NCI-H345 (cell line): ENCODE measurements at regions not wholly inside any gene's neighbourhood (a gene's known extent, or its start where the extent isn't known, plus 50 kb on each side); places are given as distances from the start of the nearest gene placed in this dataset.
A peak's percentile ranks its signal among the peaks of the same experiment; 100 is the strongest.

Experiments used
- DNase-seq: peaks from one replicate; lab custom pipeline; 2025; lab: John Stamatoyannopoulos, UW

GRCh38 chr2:147068071-147068470 is 776.8 kb upstream of the ACVR2A start:
- DNase-seq = no peak

GRCh38 chr2:147067136-147067535 is 777.7 kb upstream of the ACVR2A start:
- no peak for DNase-seq

DNA sequence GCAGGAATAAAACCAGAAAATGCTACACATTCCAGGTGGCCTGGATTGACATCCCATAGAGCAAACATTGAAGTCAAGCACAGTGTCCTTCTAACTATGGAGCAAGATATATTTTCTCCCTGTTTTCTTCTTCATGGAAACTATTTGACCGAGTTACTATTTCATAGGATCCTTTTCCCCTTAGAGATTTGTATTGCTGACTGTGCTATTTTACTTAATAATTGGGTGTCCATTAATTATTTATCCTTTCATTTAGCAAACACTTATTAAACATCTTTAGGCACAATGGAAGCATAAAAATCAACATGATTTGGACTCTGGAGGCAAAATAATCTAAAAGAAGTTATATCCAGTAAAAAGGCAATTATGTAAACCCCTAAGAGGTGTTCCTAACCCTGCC is 782.8 kb upstream of the ACVR2A start:
- no peak for DNase-seq

- DNase-seq = no peak
These were observed 783.6 kb upstream of the ACVR2A start for GRCh38 chr2:147061269-147061668.

DNA sequence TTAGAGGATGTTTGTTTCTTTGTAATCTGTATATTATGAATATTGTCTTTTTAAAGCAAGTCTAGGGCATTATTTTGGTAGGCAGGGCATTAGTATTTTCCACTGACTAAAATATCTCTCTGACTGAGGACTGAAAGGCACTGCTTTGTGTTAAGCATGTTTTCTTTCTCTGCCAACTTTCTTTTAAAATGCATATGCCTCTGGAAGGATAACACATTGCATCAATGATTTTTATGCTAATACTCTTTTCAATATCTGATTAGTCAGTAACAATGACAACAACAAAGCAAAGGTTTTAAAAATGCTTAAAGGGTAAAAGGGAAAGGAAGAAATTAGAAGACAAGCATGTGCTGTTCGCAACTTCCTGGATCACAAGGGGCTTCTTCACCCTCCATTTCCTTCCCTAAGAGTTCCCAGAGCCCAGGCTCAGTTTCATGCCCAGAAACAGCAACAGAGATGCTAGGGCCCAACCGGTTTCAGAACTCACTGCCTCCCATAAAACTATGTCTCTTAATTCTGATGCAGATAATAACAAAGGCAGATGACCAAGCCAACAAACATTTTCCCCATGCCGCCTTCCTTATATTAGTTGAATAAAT is 786.8 kb upstream of the ACVR2A start:
- DNase-seq = no peak

DNA sequence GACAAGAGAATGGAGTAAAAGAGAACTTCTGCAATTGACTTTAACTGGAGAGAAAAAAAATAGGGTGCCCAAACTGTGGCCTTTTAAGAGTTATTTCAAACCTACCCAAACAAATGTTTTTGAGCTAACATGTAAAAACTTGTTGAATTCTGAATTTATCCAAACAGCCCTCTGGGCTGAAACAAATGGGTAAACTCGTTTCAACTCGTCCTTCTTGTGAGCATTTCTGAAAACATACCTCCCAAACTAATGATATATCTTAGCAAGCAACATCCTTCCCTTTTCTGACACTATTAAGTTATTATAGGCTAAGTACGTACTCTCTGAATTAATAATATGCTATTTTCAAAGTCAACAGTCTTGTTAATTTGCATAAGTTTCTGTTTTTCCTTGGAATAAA is 793.0 kb upstream of the ACVR2A start:
- DNase-seq = no peak

DNA sequence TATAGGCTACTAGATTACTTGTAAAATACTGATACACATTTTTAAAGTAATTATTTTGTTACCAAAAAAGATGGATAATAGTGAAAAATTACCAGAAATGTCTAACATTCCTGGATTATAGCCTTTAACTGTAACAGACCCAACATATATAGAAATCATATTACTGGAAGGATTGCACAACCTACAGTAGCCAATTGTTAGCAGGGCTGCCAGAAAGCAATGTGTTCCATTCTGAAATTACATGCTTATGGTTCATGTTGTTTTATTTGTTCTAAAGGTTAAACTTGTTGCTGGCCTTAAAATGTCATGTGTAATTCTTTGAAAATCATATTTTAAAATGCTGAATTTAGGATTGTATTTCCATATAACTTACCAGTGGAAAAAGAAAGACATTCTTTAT is 793.6 kb upstream of the ACVR2A start:
- no peak for DNase-seq

- no peak for DNase-seq
These were observed 794.9 kb upstream of the ACVR2A start for GRCh38 chr2:147049957-147050356.

- DNase-seq = no peak
These were observed 798.4 kb upstream of the ACVR2A start for GRCh38 chr2:147046473-147046872.

- DNase-seq = peak; percentile 3
These were observed 799.7 kb upstream of the ACVR2A start for GRCh38 chr2:147045113-147045512.

- DNase-seq = no peak
These were observed 803.7 kb upstream of the ACVR2A start for GRCh38 chr2:147041121-147041494.

- no peak for DNase-seq
These were observed 804.3 kb upstream of the ACVR2A start for GRCh38 chr2:147040298-147041120.

DNA sequence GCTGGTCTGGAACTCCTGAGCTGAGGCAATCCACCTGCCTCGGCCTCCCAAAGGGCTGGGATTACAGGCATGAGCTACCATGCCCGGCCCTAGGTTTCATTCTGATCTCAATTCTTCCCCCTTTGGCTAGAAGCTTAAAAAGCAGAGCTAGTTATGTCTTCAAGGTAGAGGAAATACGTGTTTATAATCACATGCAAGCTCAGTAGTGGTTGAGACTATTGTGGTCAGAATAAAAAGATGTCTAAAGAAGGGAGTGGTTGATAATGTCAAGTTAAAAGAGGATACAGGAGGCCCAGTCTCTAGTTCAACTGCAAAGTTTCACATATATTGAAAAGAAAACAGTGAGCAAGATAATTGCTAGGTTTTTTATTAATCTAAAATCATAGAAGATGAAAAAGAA is 807.8 kb upstream of the ACVR2A start:
- no peak for DNase-seq

- DNase-seq = no peak
These were observed 811.8 kb upstream of the ACVR2A start for GRCh38 chr2:147033044-147033443.

DNA sequence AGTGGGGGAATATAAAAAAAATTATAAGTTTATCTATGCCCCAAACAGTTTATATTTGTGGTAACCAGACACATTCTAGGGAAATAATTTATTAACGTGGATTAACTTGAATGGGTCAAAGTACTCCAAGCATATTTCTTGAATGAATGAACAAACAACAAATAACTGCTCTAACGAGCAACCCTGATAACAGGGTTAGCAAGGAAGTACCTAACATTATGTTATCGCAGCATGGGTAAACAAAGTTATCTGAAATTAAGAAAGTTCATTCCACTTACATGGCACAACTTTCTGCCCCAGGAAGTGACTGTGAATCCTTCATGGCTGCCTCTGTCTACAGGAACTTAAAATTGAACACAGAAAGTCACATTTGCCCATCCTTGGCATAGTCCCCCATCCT is 812.9 kb upstream of the ACVR2A start:
- DNase-seq = no peak

DNA sequence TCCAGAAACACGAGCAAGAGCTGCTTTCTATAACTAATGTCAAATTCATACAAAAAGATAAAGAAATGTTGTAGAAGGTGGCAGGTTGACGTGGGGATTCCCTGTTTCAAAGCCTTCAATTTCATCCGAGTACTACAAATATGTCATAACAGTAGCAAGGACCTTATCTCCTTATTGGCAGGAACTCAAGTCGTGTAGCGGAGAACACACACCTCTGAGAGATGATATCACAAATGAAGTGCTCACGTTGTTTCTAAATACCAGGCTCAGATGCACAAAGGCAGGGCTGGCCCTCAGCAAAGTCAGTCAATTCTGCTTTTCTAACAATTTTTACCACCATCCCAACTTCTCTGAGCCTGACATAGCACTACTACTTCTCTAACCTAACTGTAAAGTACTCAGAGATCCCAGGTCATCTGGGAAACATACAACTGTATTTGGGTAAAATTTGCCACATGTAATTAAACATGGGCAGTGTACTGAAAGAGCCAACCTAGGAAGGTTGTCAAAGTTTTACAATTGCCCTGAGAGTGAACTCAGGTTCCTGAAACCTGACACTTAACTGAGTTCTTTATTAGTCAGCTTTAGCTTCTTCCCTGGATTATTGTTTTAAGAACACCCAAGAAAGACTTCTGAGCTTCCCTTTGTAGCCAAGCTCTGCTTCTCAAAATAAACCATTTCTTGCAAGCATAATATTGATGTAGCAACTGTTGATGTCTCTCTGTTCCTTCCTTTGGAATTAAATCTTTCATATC is 813.7 kb upstream of the ACVR2A start:
- no peak for DNase-seq

- DNase-seq = no peak
These were observed 817.4 kb upstream of the ACVR2A start for GRCh38 chr2:147027436-147027835.

DNA sequence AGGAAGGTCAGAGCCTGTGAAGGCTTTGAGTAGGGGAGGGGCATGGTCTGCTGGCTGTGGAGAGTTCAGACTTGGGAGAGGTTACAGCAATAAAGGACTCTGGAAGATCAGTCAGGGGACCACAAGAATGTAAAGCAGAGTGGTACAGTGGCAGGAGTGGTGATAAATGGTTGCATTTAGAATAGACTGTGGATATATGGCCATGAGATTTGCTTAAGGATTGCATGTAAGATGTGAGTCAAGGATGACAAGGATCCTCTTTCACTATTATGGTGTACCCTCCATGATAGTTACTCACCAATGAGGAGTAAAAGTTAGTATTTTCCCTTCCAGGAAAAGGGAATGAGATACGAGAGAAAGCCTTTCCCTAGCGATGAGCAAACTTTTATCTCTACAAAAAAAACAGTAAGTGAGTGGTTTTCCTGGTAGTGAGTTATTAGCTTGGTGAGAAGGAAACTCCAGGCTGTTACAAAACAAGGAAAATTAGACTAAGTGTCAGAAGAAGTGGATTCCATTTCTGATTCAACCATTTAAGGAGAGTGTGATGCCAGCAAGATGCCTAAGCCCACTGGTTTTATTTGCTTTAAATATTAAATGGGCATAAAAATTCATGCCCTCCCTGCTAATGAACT is 818.0 kb upstream of the ACVR2A start:
- DNase-seq = no peak

GRCh38 chr2:147025646-147026585 is 818.9 kb upstream of the ACVR2A start:
- DNase-seq = no peak

DNA sequence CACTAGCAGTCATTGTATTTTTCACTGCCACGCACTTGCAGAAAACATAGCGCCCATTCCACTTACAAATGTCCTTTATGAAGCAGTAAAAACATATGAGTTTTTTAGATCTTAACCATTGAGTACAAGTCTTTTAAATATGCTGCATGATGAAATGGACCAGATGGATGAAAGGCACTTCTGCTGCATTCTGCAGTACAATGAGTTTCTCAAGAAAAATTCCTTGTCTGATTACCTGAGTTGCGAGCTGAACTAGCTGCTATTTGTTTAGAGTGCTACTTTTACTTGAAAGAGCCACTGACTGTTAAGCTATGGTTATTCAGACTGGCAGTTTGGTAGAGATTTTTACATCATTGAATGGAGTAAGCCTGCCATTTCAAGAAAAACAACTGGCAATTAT is 825.5 kb upstream of the ACVR2A start:
- no peak for DNase-seq

DNA sequence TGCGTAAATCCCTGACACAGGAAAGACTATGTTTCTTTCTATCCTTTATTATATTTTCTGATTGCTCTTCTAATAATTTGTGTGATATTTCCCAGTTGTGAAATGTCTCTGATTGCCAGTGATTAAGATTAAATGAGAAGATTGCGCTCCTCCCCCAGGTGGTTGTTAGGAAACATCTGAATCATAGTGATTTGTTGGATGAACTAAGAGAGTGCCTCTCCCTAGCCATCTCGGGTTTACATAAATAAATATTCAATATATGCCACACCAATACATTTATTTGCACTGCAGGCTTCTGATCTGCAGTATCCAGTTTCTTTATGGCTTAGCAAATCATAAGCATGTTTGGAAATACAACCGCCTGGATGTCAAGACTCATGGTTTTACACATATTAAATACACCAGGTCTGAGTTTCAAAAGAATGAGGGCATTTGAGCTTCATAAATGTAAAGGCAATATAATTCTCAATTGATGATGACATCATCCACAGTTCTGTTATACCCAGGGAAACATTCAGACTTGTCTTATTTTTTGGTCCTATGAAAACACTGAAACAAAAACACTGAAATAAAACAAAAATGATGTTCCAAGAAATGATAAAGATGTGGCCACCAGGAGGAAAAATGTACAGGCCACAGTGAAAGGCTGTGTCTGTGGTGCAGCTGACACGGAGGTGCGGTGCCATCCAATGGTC is 826.7 kb upstream of the ACVR2A start:
- DNase-seq = no peak
